ENCODE measurements at regions not wholly inside any gene's neighbourhood (a gene's known extent, or its start where the extent isn't known, plus 50 kb on each side); places are given as distances from the start of the nearest gene placed in this dataset.

GRCh38 chr5:124040799-124041198 lies 528.8 kb downstream of the CSNK1G3 start:
- Histone ChIP-seq H3K9ac (no peak overlapping the region), H3K9me3 (no peaks in the 10 kb centered on the region), H4K20me1 (ENCODE audit: insufficient read depth) (no peaks in the 10 kb centered on the region), H3F3A (replicated peaks; ENCODE audit: insufficient read depth) (no peaks in the 10 kb centered on the region), H3K4me1 (ENCODE audit: control insufficient read depth in 1 of 2, insufficient read depth in 2 of 2, low read depth in 1 of 2, low read length in 1 of 2) (peaks cover 0 to 2% of the 10 kb centered on the region in 2 experiments; a peak in 2 of 4 replicates), H3K4me3 (ENCODE audit: low read depth in 2 of 2, low read length in 1 of 2) (no peak overlapping the region), H3K79me2 (ENCODE audit: insufficient read depth) (no peaks in the 10 kb centered on the region), H3K27ac (ENCODE audit: low read depth in 2 of 2, low read length in 1 of 2) (no peak overlapping the region), H2AFZ (ENCODE audit: low read depth) (no peak overlapping the region), H3K36me3 (replicated peaks in 1 of 2; ENCODE audit: control insufficient read depth in 1 of 2, insufficient read depth in 2 of 2, low read length in 1 of 2) (no peaks in the 10 kb centered on the region), H3K9me2 (no peaks in the 10 kb centered on the region), H3K4me2 (no peak overlapping the region), H3K27me3 (ENCODE audit: insufficient read depth) (no peaks in the 10 kb centered on the region)
- TF ChIP-seq GABPA (IDR thresholded peaks at IDR 0.05; ENCODE audit: low read depth) = no peak
- TF ChIP-seq GATA2 (CRISPR knock-in tag; IDR thresholded peaks at IDR 0.05) = no peak
- no peak for TF ChIP-seq YY1 (IDR thresholded peaks at IDR 0.05; ENCODE audit: low read depth)
- no peak for TF ChIP-seq RAD21 (IDR thresholded peaks at IDR 0.05; ENCODE audit: low read length)
- no peak for TF ChIP-seq RFX5 (IDR thresholded peaks at IDR 0.05; ENCODE audit: low read length)
- TF ChIP-seq FOXM1 (IDR thresholded peaks at IDR 0.05; ENCODE audit: low read depth) = no peak
- TF ChIP-seq EZH2phosphoT487 (IDR thresholded peaks at IDR 0.05; ENCODE audit: borderline replicate concordance, low read depth) = no peak
- no peak for TF ChIP-seq MEF2A (IDR thresholded peaks at IDR 0.05; ENCODE audit: borderline replicate concordance, low read depth)
- no peak for TF ChIP-seq JUND (IDR thresholded peaks at IDR 0.05)
- no peak for TF ChIP-seq NRF1 (IDR thresholded peaks at IDR 0.05; ENCODE audit: low read depth, low read length)
- no peak for TF ChIP-seq USF2 (IDR thresholded peaks at IDR 0.05; ENCODE audit: borderline replicate concordance, low read depth, low read length)
- TF ChIP-seq POLR2AphosphoS5 (IDR thresholded peaks at IDR 0.05; ENCODE audit: low read depth, low read length) = no peak
- TF ChIP-seq MXI1 (IDR thresholded peaks at IDR 0.05; ENCODE audit: low read depth, low read length) = no peak
- TF ChIP-seq ZBTB33 (IDR thresholded peaks at IDR 0.05; ENCODE audit: borderline replicate concordance, low read depth) = no peak
- TF ChIP-seq FOXJ3 (CRISPR knock-in tag; IDR thresholded peaks at IDR 0.05) = no peak
- TF ChIP-seq TAF1 (IDR thresholded peaks at IDR 0.05; ENCODE audit: borderline replicate concordance, low read depth, low read length) = no peak
- no peak for TF ChIP-seq RCOR1 (IDR thresholded peaks at IDR 0.05; ENCODE audit: low read length)
- 67% methylated on average over 3 of the region's 3 CpGs for WGBS (ENCODE audit: low lambda C conversion rate)
- CTCF ChIA-PET = interaction anchor here (0.6 kb wide), 1 partner anchor 14 kb away, joined by 3 read pairs; no protein-coding TSS in a partner anchor
- no peak for DNase-seq
- POLR2A ChIA-PET = no interaction called here

GRCh38 chr5:124039410-124039809 lies 527.4 kb downstream of the CSNK1G3 start:
- no peaks in the 10 kb centered on the region for H3F3A ChIP-seq (replicated peaks; ENCODE audit: insufficient read depth)
- no peak overlapping the region for H2AFZ ChIP-seq (ENCODE audit: low read depth)
- H3K27ac ChIP-seq (ENCODE audit: low read depth in 2 of 2, low read length in 1 of 2) = no peak overlapping the region
- no peaks in the 10 kb centered on the region for H3K9me2 ChIP-seq
- 80% methylated on average over 1 of the region's 1 CpG for WGBS (ENCODE audit: low lambda C conversion rate)
- H3K9me3 ChIP-seq = no peaks in the 10 kb centered on the region
- ChIA-PET POLR2A (no interaction called here), CTCF (no interaction called here)
- H3K4me2 ChIP-seq = no peak overlapping the region
- H3K27me3 ChIP-seq (ENCODE audit: insufficient read depth) = no peaks in the 10 kb centered on the region
- H3K79me2 ChIP-seq (ENCODE audit: insufficient read depth) = no peaks in the 10 kb centered on the region
- H3K4me3 ChIP-seq (ENCODE audit: low read depth in 2 of 2, low read length in 1 of 2) = no peak overlapping the region
- H4K20me1 ChIP-seq (ENCODE audit: insufficient read depth) = no peaks in the 10 kb centered on the region
- no peaks in the 10 kb centered on the region for H3K36me3 ChIP-seq (replicated peaks in 1 of 2; ENCODE audit: control insufficient read depth in 1 of 2, insufficient read depth in 2 of 2, low read length in 1 of 2)
- no peak for DNase-seq
- no peak overlapping the region for H3K9ac ChIP-seq
- peaks cover 0 to 2% of the 10 kb centered on the region in 2 experiments; a peak in 2 of 4 replicates for H3K4me1 ChIP-seq (ENCODE audit: control insufficient read depth in 1 of 2, insufficient read depth in 2 of 2, low read depth in 1 of 2, low read length in 1 of 2)
- TF ChIP-seq TCF12 (IDR thresholded peaks at IDR 0.05) (no peak), NRF1 (IDR thresholded peaks at IDR 0.05; ENCODE audit: low read depth, low read length) (no peak), SIN3A (IDR thresholded peaks at IDR 0.05; ENCODE audit: borderline replicate concordance, low read depth, low read length) (no peak), ZBTB33 (IDR thresholded peaks at IDR 0.05; ENCODE audit: borderline replicate concordance, low read depth) (no peak), PBX3 (IDR thresholded peaks at IDR 0.05) (no peak), RCOR1 (IDR thresholded peaks at IDR 0.05; ENCODE audit: low read length) (no peak), SMC3 (IDR thresholded peaks at IDR 0.05; ENCODE audit: low read depth, low read length) (no peak), MEF2A (IDR thresholded peaks at IDR 0.05; ENCODE audit: borderline replicate concordance, low read depth) (no peak), JUND (IDR thresholded peaks at IDR 0.05) (no peak)

Measured in SK-N-SH (cell line).